ENCODE measurements at regions not wholly inside any gene's neighbourhood (a gene's known extent, or its start where the extent isn't known, plus 50 kb on each side); places are given as distances from the start of the nearest gene placed in this dataset.

DNA sequence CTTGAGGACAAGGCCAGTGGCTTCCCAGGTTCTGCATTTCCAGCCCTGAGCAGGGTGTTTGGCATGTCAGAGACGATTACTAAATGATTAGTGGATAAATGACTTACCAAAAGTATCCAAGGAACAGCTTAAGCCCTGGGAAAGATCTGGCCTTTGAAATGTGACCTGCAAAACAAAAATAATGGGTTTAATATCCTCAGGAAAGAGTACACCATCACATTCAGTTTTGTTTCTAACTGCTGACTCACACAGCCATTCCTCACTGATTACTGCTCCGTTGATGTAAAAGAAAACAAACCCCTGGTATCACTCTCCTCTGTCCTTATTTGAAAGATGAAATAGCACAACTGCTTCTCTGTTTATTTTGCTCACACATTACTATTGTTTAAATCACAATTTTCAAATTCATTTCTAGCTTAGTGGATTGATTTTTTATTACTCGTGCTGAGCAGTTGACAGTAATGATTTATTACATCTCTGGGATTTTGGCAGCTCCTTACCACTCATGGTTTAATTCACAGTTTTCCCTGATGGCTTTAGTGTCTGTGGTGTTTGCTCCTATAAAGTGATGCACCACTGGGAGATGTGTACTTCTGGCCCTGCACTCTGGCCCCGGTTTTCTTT lies 117.0 kb downstream of the CBLL2 start:
- no peak for TF ChIP-seq TAF1 (IDR thresholded peaks at IDR 0.05; ENCODE audit: low read depth)
- TF ChIP-seq TEAD4 (IDR thresholded peaks at IDR 0.05), result no peak
- no peak for TF ChIP-seq EGR1 (IDR thresholded peaks at IDR 0.05)
- TF ChIP-seq, protein P1, sequence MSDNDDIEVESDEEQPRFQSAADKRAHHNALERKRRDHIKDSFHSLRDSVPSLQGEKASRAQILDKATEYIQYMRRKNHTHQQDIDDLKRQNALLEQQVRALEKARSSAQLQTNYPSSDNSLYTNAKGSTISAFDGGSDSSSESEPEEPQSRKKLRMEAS (IDR thresholded peaks at IDR 0.05), result no peak
- TF ChIP-seq YY1 (IDR thresholded peaks at IDR 0.05; ENCODE audit: low read depth), result no peak
- TF ChIP-seq FOXM1 (IDR thresholded peaks at IDR 0.05; ENCODE audit: borderline replicate concordance, low read depth), result no peak
- no peak for TF ChIP-seq RAD21 (IDR thresholded peaks at IDR 0.05; ENCODE audit: low read depth)
- no peak for TF ChIP-seq CREB1 (IDR thresholded peaks at IDR 0.05; ENCODE audit: low read depth)
- TF ChIP-seq TCF12 (IDR thresholded peaks at IDR 0.05; ENCODE audit: low read depth), result no peak
- TF ChIP-seq ZBTB7A (IDR thresholded peaks at IDR 0.05; ENCODE audit: low read depth), result no peak

DNA sequence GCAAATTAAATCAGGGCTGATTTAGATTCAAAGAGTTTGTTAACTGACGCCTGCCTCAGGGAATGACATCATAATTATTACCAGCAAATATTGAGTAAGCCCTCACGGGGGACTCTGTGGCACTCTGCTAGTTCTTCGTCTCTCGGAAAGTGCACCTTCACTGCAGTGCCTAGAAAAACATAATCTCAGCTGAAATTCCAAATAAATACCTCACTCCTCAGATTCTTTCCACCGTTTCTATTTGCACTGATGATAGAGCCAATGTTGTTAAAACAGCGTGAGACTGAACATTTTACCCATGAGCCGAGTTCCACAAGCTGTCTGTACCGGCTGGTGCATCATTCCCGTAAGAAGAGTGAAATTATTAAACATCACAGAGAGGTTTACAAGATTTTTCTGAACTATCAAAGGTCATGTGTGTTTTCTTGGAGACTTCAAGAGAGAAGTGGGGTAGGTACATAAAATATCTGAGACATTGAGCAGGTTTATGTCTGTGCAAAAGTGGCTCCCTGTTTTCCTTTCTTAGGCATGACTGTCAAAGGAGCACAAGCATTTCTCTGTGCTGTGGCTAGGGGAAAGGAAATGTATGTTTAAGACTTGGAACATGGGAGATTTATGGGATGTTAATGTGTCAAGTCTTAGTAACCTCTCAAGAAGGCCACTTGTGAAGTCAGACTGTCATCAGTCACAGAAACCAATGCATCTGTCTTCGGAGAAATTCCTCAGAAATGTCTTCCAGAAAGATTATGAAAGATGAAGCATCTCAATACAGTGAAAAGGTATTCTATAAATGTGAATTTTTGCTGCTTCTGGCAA lies 119.6 kb downstream of the CBLL2 start:
- TF ChIP-seq, protein P2, sequence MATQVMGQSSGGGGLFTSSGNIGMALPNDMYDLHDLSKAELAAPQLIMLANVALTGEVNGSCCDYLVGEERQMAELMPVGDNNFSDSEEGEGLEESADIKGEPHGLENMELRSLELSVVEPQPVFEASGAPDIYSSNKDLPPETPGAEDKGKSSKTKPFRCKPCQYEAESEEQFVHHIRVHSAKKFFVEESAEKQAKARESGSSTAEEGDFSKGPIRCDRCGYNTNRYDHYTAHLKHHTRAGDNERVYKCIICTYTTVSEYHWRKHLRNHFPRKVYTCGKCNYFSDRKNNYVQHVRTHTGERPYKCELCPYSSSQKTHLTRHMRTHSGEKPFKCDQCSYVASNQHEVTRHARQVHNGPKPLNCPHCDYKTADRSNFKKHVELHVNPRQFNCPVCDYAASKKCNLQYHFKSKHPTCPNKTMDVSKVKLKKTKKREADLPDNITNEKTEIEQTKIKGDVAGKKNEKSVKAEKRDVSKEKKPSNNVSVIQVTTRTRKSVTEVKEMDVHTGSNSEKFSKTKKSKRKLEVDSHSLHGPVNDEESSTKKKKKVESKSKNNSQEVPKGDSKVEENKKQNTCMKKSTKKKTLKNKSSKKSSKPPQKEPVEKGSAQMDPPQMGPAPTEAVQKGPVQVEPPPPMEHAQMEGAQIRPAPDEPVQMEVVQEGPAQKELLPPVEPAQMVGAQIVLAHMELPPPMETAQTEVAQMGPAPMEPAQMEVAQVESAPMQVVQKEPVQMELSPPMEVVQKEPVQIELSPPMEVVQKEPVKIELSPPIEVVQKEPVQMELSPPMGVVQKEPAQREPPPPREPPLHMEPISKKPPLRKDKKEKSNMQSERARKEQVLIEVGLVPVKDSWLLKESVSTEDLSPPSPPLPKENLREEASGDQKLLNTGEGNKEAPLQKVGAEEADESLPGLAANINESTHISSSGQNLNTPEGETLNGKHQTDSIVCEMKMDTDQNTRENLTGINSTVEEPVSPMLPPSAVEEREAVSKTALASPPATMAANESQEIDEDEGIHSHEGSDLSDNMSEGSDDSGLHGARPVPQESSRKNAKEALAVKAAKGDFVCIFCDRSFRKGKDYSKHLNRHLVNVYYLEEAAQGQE (IDR thresholded peaks at IDR 0.05; ENCODE audit: low read depth), result no peak
- no peak for TF ChIP-seq CREB1 (IDR thresholded peaks at IDR 0.05; ENCODE audit: low read depth)
- no peak for TF ChIP-seq TEAD4 (IDR thresholded peaks at IDR 0.05)
- no peak for TF ChIP-seq RAD21 (IDR thresholded peaks at IDR 0.05; ENCODE audit: low read depth)
- TF ChIP-seq, protein P3, sequence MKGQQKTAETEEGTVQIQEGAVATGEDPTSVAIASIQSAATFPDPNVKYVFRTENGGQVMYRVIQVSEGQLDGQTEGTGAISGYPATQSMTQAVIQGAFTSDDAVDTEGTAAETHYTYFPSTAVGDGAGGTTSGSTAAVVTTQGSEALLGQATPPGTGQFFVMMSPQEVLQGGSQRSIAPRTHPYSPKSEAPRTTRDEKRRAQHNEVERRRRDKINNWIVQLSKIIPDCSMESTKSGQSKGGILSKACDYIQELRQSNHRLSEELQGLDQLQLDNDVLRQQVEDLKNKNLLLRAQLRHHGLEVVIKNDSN (IDR thresholded peaks at IDR 0.05), result no peak
- TF ChIP-seq TAF1 (IDR thresholded peaks at IDR 0.05; ENCODE audit: low read depth), result no peak

DNA sequence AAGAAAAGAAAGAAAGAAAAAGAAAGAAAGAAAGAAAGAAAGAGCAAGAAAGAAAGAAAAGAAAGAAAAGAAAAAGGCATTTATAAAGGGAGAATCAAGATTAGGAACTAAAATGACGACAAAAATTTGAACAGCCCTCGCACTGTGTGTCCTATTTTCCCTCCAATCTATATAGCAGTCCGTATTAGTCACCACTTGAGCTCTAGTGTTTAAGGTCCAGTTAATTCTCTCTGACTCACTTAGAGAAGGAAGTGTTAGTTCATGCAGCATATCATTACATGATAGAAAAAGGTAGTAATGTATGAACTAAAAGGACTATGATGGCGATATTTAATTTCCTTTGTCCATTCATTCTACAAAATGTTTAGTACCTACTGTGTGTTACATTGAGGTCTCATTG lies 122.7 kb downstream of the CBLL2 start:
- TF ChIP-seq, protein P1 (IDR thresholded peaks at IDR 0.05), result no peak
- no peak for TF ChIP-seq YY1 (IDR thresholded peaks at IDR 0.05; ENCODE audit: low read depth)
- no peak for TF ChIP-seq ZBTB7A (IDR thresholded peaks at IDR 0.05; ENCODE audit: low read depth)

DNA sequence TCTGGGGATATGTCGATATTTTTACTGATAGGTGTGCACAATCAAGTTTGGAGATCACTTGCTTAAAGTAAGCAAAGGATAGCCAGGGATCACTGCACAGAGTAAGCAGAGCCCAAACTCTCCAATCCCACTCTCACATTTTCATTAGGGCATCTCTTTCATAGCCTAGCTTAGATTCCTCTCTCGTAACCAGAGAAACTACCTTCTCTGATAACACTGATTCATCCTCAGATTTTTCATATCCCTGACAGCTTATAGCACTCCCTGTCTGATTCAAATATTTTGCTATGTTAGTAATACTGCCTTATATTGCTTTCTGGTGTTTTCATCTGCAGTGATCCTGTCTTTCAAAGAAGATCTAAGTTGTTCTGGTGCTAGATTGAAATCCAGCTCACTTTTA lies 123.7 kb downstream of the CBLL2 start:
- TF ChIP-seq CEBPB (IDR thresholded peaks at IDR 0.05) (no peak), EP300 (IDR thresholded peaks at IDR 0.05; ENCODE audit: borderline replicate concordance) (no peak), RAD21 (IDR thresholded peaks at IDR 0.05; ENCODE audit: low read depth) (no peak), TCF12 (IDR thresholded peaks at IDR 0.05; ENCODE audit: low read depth) (no peak), TAF1 (IDR thresholded peaks at IDR 0.05; ENCODE audit: low read depth) (no peak), CREB1 (IDR thresholded peaks at IDR 0.05; ENCODE audit: low read depth) (no peak), NFIC (IDR thresholded peaks at IDR 0.05) (no peak), EGR1 (IDR thresholded peaks at IDR 0.05) (no peak), ZBTB7A (IDR thresholded peaks at IDR 0.05; ENCODE audit: low read depth) (no peak), YY1 (IDR thresholded peaks at IDR 0.05; ENCODE audit: low read depth) (no peak), TEAD4 (IDR thresholded peaks at IDR 0.05) (no peak), FOXM1 (IDR thresholded peaks at IDR 0.05; ENCODE audit: borderline replicate concordance, low read depth) (no peak)
- TF ChIP-seq, protein P3 (IDR thresholded peaks at IDR 0.05), result no peak
- TF ChIP-seq, protein P1 (IDR thresholded peaks at IDR 0.05), result no peak
- TF ChIP-seq, protein P2 (IDR thresholded peaks at IDR 0.05; ENCODE audit: low read depth), result no peak

DNA sequence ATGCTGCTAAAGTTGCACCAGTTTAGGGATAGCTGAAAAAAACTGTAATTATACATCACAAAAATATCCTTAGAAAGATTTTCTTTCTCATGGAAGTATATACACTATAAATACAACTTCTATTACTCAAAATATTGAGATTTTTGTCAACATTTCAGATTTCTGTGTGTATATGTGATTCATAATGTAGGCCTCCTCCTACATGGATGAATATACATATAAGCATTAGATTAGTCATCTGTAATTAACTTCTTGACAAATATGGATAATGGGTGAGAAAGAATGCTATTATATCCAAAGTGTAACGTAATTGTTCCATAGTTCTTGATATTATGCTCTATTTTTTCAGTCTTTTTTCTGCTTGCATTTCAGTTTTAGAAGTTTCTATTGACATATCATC lies 124.9 kb downstream of the CBLL2 start:
- TF ChIP-seq EP300 (IDR thresholded peaks at IDR 0.05; ENCODE audit: borderline replicate concordance), result no peak
- no peak for TF ChIP-seq YY1 (IDR thresholded peaks at IDR 0.05; ENCODE audit: low read depth)
- TF ChIP-seq CEBPB (IDR thresholded peaks at IDR 0.05), result no peak
- TF ChIP-seq NFIC (IDR thresholded peaks at IDR 0.05), result no peak
- no peak for TF ChIP-seq ZBTB7A (IDR thresholded peaks at IDR 0.05; ENCODE audit: low read depth)
- no peak for TF ChIP-seq TEAD4 (IDR thresholded peaks at IDR 0.05)
- no peak for TF ChIP-seq TAF1 (IDR thresholded peaks at IDR 0.05; ENCODE audit: low read depth)
- no peak for TF ChIP-seq CREB1 (IDR thresholded peaks at IDR 0.05; ENCODE audit: low read depth)
- no peak for TF ChIP-seq TCF12 (IDR thresholded peaks at IDR 0.05; ENCODE audit: low read depth)
- TF ChIP-seq, protein P2 (IDR thresholded peaks at IDR 0.05; ENCODE audit: low read depth), result no peak
- TF ChIP-seq FOXM1 (IDR thresholded peaks at IDR 0.05; ENCODE audit: borderline replicate concordance, low read depth), result no peak
- TF ChIP-seq EGR1 (IDR thresholded peaks at IDR 0.05), result no peak
- TF ChIP-seq, protein P1 (IDR thresholded peaks at IDR 0.05), result no peak
- TF ChIP-seq, protein P3 (IDR thresholded peaks at IDR 0.05), result no peak
- TF ChIP-seq RAD21 (IDR thresholded peaks at IDR 0.05; ENCODE audit: low read depth), result no peak
